GM21515 (cell line): ENCODE measurements at regions not wholly inside any gene's neighbourhood (a gene's known extent, or its start where the extent isn't known, plus 50 kb on each side); places are given as distances from the start of the nearest gene placed in this dataset.
"Not testable (repeated sequence)": the region's sequence is repeated elsewhere in the genome, so short reads cannot be mapped to it uniquely, and the experiment has no call there.

Source experiments
- ATAC-seq: cut with Tn5 transposase; IDR thresholded peaks from one replicate; pipeline ENCODE4 v1.9.1; 2021; ENCODE audit not compliant: unreplicated experiment

DNA sequence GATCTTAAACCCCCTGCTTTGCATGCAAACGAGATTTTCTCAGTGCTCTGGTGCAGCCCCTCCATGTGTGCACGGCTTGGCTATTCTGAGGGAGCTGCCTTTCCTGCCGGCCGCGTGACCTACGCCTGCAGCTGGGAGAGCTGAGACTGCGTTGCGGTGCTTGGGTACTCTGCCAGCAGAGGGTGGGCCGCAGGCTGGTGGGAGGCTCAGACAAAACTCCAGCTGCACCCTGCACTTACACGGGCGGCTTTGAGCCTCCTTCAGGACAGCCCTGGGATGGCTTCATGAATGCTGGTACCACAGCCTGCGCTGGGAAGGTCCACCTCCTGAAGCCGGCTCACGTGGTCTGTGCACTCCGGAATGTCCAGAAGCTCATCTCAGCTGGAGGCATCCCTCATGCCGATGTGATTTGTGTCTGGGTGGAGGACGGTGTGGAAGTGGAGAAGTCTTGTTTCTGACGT lies 223.7 kb downstream of the DLL1 start:
- no peak for ATAC-seq

DNA sequence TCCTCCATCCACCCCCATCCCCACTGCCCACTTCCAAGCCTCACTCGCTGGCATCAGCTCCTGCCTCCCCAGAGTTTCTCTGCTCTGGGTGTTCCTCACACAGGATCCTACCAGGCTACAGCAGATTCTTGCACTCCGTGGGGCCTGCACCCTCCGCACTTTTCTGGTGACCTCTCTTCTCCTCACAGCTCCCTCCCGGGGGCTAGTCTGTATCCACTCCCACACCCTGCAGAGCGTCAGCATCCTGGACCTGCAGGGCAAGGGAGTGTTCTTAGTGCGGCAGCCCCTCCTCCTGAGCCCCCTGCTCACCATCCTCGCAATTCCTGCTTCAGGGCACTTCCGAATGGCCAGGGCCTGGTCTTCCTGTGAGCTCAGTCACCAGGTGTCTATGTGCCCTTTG lies 224.2 kb downstream of the DLL1 start:
- no peak for ATAC-seq

DNA sequence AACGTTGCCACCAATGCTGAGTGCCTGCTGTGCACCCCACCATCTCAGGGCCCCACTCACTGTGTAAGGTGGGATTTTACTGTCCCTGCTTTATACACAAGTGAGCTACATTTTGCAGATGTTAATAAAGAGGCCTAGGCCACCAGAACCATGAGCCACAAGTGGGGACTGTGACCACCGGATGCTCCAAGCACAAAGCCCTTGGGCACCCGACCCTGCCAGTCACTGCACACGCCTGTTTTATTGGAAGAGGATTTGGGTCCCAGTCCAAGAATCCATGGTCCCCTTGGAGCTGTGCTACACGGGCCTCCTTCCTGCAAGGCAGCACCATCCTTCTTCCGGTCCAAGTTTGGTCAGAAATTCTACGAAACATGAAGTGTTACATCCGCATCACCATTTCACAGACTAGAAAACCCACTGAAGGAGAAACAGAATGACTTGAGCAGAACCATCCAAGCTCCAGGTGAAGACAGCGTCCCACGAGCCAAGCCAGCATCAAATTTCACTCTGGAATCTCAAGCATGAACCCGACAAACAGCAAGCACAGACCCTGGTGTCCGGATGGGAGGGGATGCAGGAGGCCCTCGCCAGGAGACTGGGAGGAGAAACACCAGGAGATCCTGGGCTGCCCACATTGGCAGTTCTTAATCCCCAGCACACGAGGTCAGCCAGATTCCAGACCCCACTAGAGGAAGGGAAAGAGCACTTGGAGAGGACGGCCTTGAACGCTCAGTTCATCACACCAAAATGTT lies 226.9 kb downstream of the DLL1 start:
- ATAC-seq: no peak

DNA sequence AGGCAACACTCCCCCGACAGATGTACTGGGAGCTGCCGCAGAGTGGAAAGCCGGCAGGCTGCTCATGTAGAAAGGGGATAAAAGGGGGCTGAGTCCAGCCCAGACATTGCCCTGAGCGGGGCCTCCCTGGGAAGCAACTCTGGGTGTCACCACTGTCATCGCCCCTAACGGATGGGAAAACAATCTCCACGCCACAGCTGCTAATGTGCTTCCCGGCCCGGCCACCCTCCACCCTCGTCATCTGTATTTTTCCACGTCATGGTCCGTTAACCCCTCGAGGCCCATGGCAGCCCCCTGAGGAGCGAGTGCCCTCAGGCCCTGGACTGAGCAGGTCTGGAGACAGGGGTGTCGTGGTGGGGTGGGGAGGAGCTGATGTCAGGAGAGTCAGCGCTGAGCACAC lies 227.4 kb downstream of the DLL1 start:
- no peak for ATAC-seq

DNA sequence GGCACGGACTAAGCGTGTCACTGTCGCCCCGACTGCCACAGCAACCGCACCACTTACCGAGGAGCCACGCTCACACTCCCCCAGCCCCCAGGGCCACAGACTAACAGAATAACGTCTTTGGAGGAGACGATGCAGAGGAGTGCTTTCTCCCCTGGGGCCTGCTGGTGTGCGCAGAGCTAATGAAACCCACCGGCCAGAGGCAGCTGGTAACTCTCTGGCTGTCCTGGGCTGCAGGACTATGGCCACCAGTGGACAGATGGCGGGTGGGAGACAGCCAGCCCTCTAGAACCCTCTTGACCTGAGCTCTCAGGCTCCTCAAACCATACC lies 228.0 kb downstream of the DLL1 start:
- ATAC-seq: no peak

DNA sequence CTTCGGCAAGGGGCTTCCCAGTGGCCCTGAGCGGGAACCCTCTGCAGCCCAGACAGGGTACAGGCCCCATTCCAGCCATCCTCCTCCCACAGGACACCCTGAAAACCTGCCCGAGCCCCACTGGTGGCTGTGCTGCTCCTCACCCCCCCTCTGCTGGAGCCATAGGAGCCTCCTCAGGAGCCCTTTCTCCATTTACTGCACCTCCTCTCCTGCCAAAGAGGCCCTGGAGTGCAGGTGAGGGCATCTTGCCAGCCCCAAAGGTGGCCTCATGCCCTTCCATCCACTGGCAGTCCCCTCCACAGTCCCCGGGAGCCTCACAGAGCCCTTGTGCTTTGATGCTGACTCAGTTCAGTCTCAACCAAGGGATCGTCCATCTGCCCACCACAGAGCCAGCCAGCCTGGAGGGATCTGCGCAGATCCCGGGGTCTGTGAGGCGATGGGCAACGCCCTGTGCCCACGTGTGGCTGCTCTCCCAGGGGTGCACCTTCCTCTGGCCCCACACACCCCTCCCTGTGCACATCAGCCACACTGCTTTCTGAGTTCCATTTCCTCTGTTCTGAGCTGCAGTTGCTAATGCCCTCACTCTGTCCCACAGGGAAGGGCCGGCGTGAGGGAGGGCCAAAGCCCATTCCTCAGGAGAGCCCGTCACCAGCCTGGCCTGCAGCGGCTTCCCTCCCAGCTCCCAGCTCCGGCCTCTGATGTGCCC lies 228.5 kb downstream of the DLL1 start:
- no peak for ATAC-seq

DNA sequence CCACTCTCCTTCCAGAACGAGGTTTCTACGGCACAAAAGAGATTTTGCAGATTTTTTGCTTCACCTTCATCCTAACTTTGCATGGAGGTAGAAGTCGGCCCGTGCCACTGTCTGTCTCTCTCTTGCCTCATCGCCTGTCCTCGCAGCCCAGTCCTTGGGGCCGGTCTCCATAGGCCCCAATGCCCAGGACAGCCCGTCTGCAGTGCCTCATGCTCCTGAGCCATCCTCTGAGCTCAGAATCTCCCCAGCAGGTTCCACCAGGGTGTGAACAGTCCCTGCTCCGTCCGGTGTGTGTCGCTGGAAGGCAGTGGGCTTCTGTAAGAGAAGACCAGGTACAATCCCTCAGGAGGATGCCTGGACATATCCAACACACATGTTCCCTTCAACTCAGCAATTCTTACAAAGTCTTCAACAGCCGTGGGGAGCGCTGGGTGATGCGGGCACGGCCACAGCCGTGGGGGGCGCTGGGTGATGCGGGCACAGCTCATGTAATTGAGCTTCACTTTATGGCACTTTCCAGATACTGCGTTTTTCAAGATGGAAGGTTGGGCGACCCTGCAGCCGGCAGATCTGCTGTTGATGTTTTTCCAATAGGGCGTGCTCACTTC lies 231.9 kb downstream of the DLL1 start:
- no peak for ATAC-seq

DNA sequence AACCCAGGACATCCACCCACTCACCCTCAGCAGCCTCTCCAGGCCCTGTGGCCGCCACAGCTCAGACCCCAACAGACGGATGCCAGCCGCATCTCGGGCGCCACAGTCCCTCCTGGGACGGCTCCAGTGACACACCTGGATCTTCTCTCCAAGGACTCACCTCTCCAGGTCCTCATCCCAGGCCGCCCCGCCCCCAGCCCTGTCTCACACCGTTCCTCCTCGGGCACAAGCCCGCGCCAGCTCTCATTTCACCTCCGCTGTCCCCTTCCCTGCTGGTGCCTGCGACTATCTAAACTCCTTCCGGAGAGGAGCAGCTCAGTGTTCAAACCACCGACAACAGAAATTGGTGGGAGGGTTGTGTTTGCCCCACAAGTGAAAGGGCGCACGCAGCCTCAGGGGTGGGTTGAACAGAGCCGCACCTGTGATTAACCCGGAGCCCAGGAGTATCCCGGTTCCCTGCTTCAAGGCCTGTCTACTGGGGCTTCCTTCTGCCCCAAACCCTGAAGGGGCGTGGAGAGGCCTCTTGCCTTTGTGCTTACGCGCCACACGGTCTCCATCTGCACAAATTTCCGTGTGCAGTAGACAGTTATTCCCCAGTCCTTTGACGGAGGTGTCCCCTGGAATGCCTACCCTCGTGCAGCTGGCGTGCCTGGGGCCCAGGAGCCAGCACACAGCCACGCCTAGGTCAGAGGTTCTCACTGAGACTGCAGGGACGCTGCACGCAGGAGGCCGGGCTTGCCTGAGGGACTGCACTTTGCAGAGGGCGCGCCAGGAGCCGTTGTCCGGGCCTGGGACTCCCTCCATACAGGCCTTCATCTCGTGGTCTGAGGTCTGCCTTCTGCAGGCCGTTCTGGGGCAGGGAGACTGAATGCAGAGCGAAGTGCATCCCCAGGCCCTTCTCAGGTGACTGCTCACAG lies 232.7 kb downstream of the DLL1 start:
- ATAC-seq: no peak

DNA sequence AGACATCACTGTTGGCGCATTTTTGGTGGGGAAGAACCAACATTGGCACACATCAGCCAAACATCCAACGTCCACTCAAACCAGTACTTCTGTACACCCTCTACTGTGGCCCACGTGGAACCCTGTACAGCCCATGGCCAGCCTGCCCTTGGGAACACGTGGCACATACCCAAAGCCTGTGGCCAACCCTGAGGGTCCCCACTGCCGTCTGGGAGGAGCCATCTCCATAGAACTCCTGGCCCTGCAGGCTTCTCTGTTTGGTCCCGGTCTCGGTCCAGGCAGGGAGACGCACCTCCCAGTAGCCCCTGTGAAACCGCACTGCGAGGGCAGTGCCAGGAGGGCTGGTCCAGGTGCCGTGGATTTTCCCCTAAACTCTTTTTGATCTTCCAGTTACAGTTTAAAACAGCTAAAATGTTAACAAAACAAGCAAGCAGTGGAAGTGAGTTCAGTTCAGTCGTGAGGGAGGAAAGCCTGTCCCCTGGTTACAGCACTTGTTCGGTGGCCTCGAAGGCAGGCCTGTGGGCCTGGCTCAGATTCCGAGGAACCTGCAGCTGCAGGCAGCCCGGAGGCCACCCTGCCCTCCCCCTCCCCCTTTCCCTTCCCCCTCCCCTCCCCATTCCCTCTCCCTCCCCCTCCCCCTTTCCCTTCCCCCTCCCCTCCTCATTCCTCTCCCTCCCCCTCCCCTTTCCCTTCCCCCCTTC lies 233.7 kb downstream of the DLL1 start:
- ATAC-seq: no peak

DNA sequence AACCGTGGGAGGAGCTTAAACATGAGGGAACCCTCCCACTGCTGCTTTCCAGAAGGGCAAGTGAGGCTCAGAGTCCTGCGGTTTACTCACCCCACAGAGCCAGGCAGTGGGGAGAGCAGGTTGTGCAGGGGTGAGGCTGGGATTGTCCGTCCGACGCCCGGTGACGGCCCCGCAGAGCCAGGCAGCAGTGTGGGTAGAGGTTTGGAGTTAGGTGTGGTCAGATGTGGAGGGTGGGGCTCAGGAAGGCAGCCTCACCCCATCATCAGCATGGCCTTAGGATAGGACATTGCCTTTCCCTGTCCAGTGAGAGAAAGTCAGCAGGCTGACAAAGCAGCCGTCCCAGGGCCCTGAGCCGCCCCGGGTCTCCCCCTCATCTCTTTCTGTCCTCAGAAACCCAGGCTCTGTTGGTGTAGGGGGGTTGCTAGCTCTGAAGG lies 234.6 kb downstream of the DLL1 start:
- ATAC-seq: no peak

DNA sequence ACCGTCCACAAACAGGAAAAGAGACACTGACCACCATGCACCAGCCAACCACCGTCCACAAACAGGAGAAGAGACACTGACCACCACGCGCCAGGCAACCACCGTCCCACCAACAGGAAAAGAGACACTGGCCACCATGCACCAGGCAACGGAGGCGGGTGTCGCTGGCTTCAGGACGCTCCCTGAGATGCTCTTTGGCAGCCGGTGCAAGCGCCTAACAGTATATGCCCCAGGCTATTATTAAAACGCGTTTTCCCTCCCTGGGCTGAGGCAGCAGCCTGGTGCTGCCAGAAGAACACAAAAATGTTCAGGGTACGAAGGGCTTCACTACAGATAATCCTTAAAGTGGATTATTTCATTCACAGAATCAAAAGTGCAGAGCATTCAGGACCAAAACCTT lies 235.1 kb downstream of the DLL1 start:
- ATAC-seq: not testable (repeated sequence)

DNA sequence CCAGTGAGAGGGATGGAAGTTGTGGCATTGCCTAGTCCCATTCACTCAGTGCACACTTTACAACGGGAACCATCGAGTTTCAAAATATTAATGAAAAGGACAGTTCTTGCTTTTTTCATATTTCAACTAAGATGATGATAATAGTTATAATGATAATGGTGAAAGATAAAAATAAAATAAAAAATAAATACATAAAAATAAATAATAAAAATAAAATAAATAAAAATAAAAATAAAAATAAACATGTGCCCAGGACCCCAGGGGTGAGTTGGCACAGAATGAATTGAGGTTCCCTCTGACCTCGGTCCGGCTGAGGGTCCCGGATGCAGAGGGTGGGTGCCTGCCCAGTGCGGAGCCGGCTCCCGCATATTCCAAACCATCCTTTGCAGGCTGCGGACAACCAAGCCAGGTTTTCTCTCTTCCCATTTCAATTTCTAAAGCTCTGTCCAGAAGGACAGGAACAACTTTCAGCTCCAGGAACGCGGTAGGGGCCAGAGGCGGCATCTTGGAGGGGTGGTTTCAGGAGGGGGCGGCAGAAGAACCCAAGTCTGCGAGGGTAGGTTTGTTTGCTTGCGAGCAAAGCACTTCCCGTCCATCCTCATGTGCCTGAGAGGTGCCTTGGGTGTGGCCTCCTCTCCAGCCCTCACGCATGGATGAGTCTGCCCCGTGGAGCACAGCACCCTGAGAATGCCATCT lies 236.8 kb downstream of the DLL1 start:
- no peak for ATAC-seq

DNA sequence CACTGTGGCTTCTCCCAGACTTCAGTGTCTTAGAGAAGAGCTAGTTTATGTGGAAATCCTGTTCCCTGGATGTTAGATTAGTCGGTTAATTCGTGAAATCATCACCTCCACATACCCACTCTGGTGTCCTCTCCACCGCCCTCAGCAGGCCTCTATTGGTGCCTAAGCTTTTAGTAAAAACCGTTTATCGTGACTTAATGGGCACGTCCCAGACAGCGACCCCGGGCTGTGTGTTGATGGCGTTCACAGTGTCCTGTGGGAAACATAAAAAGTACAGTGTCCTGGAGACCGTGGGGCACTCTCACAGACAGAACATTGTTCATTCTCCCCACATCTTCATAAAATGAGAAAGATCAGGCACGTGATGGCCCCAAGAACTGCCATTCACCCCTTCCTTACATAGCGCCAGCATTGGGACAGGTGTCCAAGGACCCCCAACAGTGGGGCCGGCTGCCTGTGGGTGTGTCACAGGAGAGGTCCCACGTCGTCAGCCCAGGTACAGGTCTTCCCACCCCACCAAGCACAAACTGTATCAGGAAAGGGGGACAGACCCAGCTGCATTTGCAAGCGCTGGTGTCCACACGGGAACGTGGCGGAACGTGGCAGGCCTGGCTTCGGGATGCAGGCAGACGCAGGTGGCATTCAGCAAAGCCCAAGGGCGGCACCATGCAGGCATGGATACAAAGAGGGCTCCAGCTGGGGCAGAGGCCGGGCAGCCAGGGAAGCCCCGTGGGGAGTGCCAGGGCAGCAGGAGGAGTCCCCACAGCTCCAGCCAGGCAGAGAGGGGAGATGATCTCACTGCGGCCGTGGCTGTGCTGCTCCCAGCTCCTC lies 237.7 kb downstream of the DLL1 start:
- ATAC-seq: no peak

DNA sequence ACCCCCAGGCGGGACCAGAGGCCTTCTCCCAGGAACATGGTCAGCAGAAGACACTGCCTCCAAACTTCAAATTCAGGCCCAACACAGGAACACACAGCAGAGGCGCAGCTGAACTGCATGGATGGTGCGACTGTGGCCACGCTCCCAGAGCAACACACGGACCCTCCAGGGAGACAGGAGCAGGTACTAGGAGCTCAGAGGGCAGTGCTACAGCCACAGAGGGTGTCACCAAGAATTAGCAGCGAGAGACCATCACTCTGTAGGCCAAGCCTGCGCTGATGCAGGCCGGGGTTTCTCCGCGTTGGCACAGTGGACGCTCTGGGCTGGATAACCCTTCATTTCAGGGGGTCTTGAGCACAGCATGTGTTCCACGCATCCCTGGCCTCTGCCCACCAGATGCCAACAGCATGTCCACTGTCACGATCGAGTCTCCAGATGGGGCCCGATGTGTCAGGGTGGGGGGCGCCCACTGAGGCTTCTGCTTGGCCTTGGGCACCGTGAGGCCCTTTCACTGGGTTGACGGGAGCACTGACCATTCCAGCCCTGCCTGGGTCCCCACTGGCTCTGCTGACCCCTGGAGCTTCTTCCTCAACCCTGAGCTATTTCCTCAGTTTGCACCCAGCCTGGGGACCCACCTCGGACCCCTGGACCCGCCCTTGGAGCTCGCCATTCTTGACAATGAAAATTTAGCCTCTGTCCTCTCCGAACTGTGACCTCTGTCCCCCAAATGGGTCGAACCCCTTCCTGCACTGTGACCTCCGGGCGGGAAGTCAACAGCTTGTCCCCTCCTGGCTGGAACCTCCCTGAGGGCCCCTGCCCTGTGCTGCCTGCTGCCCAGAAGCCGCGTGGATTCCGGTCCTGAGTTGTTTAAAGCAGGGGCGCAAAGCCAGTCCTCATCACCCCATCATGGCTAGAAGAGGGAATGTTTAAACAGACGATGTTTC lies 239.4 kb downstream of the DLL1 start:
- ATAC-seq: no peak

DNA sequence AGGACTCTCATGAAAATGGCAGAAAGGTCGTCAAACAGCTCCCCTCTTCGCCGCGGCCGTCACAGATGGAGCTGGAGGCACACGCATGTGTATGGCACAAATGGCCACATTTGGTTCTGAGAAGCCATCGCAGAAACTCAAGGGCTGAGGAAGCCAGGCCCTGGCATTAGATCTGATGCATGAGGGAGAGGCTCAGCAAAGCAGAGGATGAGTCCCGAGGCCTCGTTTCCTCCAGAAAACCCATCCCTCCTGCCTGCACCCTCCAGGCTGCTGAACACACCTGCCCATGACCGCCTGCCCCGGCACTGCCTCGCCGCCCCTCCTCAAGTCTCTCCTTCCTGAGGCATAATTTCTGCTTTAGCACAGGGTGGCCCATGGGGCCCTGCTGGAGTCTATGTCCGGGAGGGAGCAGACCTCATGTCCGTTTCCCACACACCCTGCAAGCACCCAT lies 240.3 kb downstream of the DLL1 start:
- no peak for ATAC-seq

DNA sequence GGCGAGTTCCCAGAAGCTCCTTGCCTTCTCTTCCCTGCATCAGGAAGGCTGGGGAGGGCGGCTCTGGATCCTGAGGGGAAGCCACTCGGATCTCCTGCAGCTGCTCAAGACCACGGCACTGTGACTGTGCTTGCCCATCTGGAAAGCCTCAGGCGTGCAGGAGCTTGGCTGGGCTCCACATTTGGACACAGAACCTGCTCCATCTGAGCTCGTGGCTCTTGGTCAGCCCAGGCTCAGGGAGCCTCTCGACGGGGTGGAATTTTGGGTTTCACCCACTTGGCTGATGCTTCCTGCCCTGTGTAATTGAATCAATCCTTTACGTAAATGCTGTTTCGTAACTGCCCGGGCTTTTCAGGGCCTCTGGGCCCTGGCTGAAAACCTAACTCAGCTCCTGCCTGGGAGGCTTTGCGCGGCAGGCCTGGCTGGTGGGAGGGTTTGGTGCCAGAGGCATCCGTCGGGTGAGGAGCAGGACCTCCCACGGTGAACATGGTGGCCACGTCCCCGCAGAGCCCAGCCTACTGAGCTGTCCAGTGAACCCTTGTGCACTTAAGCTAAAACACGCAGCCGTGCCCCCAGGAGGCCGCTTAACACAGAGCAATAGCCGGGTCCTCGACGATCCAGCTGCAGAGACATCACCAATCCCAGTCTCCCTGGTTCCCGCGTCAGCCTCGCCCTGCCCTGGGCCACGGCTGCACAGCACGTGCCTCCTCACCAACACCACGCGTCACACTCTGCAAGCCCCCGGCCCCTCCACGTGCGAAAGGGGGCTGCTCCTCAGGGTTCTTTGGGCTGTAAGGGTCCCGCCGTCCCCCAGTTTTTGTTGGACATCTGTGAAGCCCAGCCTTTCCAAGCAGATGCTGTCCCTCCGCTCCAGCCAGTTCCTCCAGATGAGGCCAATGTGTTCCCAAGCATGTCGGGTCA lies 241.0 kb downstream of the DLL1 start:
- ATAC-seq: no peak
